WTC11 (cell line): ENCODE measurements at regions not wholly inside any gene's neighbourhood (a gene's known extent, or its start where the extent isn't known, plus 50 kb on each side); places are given as distances from the start of the nearest gene placed in this dataset.

ENCODE experiments used
- ATAC-seq: fragments of 200-7000 bp; cut with Tn5 transposase; 2 replicates; pipeline ENCODE4 v1.10.0; 2021; ENCODE audit warnings: mild to moderate bottlenecking, moderate library complexity
- CTCF ChIA-PET: fragments of 300-600 bp; sonication (Branson Sonifier 250); formaldehyde crosslinking; loops from one replicate; lab custom pipeline; 2021; ENCODE audit warnings: antibody characterized with exemption; lab: Charles Lee
- POLR2A ChIA-PET: fragments of 350-600 bp; sonication (Branson Sonifier 250); formaldehyde crosslinking; loops from one replicate; lab custom pipeline; 2021; ENCODE audit warnings: antibody characterized with exemption; lab: Charles Lee
- DNase-seq: peaks from one replicate; pipeline ENCODE4 v3.0.0; 2021; ENCODE audit warnings: low spot score
- H3K27ac Mint-ChIP-seq: 2 replicates; pipeline ENCODE4 v1.8.0; 2021; ENCODE audit warnings: mixed read lengths
- H3K27me3 Mint-ChIP-seq: 2 replicates; pipeline ENCODE4 v1.8.0; 2021; ENCODE audit warnings: low read depth, mild to moderate bottlenecking, moderate library complexity, mixed read lengths
- H3K36me3 Mint-ChIP-seq: 2 replicates; pipeline ENCODE4 v1.8.0; 2021; ENCODE audit warnings: mixed read lengths
- H3K4me1 Mint-ChIP-seq: 2 replicates; pipeline ENCODE4 v1.8.0; 2022; ENCODE audit warnings: mixed read lengths
- H3K4me3 Mint-ChIP-seq: 2 replicates; pipeline ENCODE4 v1.8.0; 2021; ENCODE audit warnings: mild to moderate bottlenecking, moderate library complexity, mixed read lengths
- H3K9me3 Mint-ChIP-seq: 2 replicates; pipeline ENCODE4 v1.8.0; 2021; ENCODE audit warnings: mixed read lengths
- ATF1 ChIP-seq: sonication (generic); formaldehyde crosslinking; IDR thresholded peaks from 2 replicates; pipeline ENCODE4 v1.8.1; 2023; ENCODE audit warnings: mild to moderate bottlenecking, moderate library complexity, missing genetic modification reagents
- MYBL2 ChIP-seq: sonication (generic); formaldehyde crosslinking; IDR thresholded peaks from 2 replicates; pipeline ENCODE4 v1.8.1; 2023; ENCODE audit warnings: mild to moderate bottlenecking, moderate library complexity, missing genetic modification reagents
- NFYB ChIP-seq: sonication (generic); formaldehyde crosslinking; conservative IDR thresholded peaks from 2 replicates; pipeline ENCODE4 v1.8.0; 2022; ENCODE audit warnings: low read depth, missing genetic modification reagents
- PRRX2 ChIP-seq: fragments of 250-450 bp; sonication (Bioruptor Pico); IDR thresholded peaks from 2 replicates; pipeline ENCODE4 v1.8.0; 2021; ENCODE audit warnings: mild to moderate bottlenecking
- RORB ChIP-seq: fragments of 250-450 bp; sonication (Bioruptor Pico); IDR thresholded peaks from 2 replicates; pipeline ENCODE4 v1.9.0; 2021; ENCODE audit warnings: mild to moderate bottlenecking
- SMAD3 ChIP-seq: sonication (generic); formaldehyde crosslinking; IDR thresholded peaks from 2 replicates; pipeline ENCODE4 v1.8.0; 2022; ENCODE audit warnings: missing genetic modification reagents, mild to moderate bottlenecking, borderline replicate concordance
- ZNF121 ChIP-seq: sonication (generic); formaldehyde crosslinking; IDR thresholded peaks from 2 replicates; pipeline ENCODE4 v1.8.0; 2023; ENCODE audit warnings: missing genetic modification reagents
- ZNF219 ChIP-seq: sonication (generic); formaldehyde crosslinking; IDR thresholded peaks from 2 replicates; pipeline ENCODE4 v1.8.0; 2023; ENCODE audit warnings: missing genetic modification reagents, mild to moderate bottlenecking, borderline replicate concordance
- TF ChIP-seq, protein P1 (sequence below): fragments of 200-600 bp; IDR thresholded peaks from 2 replicates; pipeline ENCODE4 v1.8.0; 2022; ENCODE audit warnings: antibody characterized with exemption
- TF ChIP-seq, protein P2 (sequence below): sonication (generic); formaldehyde crosslinking; IDR thresholded peaks from 2 replicates; pipeline ENCODE4 v1.8.0; 2022; ENCODE audit warnings: mild to moderate bottlenecking, missing genetic modification reagents
- TF ChIP-seq, protein P3 (sequence below): sonication (generic); formaldehyde crosslinking; IDR thresholded peaks from 2 replicates; pipeline ENCODE4 v1.8.1; 2023; ENCODE audit warnings: mild to moderate bottlenecking, missing genetic modification reagents, moderate library complexity
- TF ChIP-seq, protein P4 (sequence below): fragments of 250-450 bp; sonication (Bioruptor Pico); IDR thresholded peaks from 2 replicates; pipeline ENCODE4 v1.9.0; 2021; ENCODE audit warnings: moderate library complexity, mild to moderate bottlenecking, inconsistent platforms, borderline replicate concordance
- TF ChIP-seq, protein P5 (sequence below): sonication (generic); formaldehyde crosslinking; IDR thresholded peaks from 2 replicates; pipeline ENCODE4 v1.8.1; 2023; ENCODE audit warnings: mild to moderate bottlenecking, missing genetic modification reagents
- TF ChIP-seq, protein P6 (sequence below): fragments of 250-450 bp; sonication (Bioruptor Pico); conservative IDR thresholded peaks from 2 replicates; pipeline ENCODE4 v1.9.0; 2021; ENCODE audit warnings: mild to moderate bottlenecking
- TF ChIP-seq, protein P7 (sequence below): fragments of 250-450 bp; sonication (Bioruptor Pico); IDR thresholded peaks from 2 replicates; pipeline ENCODE4 v1.9.0; 2021; ENCODE audit warnings: mild to moderate bottlenecking
- TF ChIP-seq, protein P8 (sequence below): sonication (generic); formaldehyde crosslinking; IDR thresholded peaks from 2 replicates; pipeline ENCODE4 v1.8.0; 2023; ENCODE audit warnings: mild to moderate bottlenecking, missing genetic modification reagents
- TF ChIP-seq, protein P9 (sequence below): sonication (generic); formaldehyde crosslinking; IDR thresholded peaks from 2 replicates; pipeline ENCODE4 v1.8.0; 2023; ENCODE audit warnings: missing genetic modification reagents

DNA sequence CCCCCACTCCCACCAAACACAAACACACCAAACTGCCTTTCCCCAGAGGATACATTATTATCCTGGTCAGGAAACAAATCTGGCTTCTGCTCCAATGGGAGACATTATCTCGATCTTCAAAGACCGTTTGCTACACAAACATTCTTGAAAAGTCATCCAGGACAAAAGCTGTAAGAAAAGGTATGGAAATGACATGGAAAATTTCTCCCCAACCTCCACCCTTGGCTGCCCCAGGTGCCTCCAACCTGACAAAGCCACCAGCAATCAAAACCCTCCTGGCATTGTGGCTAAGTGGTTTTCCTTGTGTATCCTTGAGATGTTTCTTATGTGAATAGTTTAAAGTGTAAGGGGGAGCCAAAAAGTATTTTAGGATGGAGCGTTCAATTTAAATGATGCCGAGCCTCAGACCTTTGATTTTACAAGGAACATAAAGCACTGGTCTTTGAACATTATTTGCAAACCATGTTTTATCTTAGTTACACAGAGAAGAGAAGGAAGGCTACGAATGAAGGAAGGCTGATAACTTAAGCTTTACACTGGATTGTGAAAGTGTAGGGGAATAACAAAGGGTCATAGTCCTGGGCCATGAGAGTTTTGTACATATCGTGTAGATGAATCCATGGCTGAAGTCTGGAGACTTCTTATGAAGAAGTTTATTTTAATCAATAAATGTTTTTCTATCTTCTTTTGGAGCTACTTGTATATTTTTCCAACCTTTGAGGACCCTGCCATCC is 418.9 kb upstream of the TMTC1 start (continued):
- TF ChIP-seq, protein P1, sequence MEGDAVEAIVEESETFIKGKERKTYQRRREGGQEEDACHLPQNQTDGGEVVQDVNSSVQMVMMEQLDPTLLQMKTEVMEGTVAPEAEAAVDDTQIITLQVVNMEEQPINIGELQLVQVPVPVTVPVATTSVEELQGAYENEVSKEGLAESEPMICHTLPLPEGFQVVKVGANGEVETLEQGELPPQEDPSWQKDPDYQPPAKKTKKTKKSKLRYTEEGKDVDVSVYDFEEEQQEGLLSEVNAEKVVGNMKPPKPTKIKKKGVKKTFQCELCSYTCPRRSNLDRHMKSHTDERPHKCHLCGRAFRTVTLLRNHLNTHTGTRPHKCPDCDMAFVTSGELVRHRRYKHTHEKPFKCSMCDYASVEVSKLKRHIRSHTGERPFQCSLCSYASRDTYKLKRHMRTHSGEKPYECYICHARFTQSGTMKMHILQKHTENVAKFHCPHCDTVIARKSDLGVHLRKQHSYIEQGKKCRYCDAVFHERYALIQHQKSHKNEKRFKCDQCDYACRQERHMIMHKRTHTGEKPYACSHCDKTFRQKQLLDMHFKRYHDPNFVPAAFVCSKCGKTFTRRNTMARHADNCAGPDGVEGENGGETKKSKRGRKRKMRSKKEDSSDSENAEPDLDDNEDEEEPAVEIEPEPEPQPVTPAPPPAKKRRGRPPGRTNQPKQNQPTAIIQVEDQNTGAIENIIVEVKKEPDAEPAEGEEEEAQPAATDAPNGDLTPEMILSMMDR, result no peak
- TF ChIP-seq, protein P2, sequence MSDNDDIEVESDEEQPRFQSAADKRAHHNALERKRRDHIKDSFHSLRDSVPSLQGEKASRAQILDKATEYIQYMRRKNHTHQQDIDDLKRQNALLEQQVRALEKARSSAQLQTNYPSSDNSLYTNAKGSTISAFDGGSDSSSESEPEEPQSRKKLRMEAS (CRISPR knock-in tag), result no peak
- no peak for TF ChIP-seq SMAD3 (CRISPR knock-in tag)
- TF ChIP-seq, protein P3, sequence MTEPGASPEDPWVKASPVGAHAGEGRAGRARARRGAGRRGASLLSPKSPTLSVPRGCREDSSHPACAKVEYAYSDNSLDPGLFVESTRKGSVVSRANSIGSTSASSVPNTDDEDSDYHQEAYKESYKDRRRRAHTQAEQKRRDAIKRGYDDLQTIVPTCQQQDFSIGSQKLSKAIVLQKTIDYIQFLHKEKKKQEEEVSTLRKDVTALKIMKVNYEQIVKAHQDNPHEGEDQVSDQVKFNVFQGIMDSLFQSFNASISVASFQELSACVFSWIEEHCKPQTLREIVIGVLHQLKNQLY (CRISPR knock-in tag), result no peak
- TF ChIP-seq, protein P4, sequence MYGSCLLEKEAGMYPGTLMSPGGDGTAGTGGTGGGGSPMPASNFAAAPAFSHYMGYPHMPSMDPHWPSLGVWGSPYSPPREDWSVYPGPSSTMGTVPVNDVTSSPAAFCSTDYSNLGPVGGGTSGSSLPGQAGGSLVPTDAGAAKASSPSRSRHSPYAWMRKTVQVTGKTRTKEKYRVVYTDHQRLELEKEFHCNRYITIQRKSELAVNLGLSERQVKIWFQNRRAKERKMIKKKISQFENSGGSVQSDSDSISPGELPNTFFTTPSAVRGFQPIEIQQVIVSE (CRISPR knock-in tag), result no peak
- TF ChIP-seq, protein P5, sequence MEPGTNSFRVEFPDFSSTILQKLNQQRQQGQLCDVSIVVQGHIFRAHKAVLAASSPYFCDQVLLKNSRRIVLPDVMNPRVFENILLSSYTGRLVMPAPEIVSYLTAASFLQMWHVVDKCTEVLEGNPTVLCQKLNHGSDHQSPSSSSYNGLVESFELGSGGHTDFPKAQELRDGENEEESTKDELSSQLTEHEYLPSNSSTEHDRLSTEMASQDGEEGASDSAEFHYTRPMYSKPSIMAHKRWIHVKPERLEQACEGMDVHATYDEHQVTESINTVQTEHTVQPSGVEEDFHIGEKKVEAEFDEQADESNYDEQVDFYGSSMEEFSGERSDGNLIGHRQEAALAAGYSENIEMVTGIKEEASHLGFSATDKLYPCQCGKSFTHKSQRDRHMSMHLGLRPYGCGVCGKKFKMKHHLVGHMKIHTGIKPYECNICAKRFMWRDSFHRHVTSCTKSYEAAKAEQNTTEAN (CRISPR knock-in tag), result no peak

DNA sequence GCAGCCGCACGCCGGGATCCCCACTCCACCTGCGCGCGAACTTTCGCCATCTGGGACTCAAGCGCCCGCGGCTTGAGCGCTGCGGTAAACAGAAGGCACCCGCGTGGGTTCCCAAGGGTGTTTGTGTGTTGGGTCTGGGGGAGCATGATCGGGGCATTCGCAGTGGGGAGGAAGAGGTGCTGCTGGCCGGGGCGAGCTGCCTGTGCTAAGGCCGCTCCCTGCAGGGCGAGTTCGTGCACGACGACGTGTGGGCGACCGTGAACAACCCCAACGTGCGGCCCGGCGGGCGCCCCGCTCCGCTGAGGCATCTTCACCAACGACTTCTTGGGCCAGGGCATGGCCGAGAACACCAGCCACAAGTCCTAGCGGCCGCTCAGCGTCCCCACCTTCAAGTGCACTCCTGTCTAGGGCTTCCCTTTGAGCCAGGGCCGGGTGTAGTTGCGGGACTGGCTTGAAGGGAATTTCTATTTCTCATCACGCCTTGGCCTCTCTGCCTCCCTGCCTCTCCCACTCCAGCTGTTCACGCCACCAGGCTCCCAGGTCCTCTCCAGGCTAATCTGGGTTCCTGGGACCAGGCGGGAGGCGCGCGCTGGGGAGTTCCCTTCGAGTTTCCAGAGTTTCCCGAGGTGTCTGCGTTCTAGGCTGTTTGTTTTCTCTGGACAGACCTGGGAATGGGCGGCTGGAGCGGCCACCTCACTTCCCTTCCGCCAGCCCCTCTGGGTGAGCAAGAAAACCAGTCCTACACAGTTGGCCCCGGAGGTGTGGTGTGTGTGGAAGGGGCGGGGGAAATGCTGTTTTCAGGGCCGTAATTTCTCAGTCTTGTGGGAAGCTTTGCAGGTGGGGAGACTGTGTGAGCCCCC is 417.8 kb upstream of the TMTC1 start:
- TF ChIP-seq, protein P6, sequence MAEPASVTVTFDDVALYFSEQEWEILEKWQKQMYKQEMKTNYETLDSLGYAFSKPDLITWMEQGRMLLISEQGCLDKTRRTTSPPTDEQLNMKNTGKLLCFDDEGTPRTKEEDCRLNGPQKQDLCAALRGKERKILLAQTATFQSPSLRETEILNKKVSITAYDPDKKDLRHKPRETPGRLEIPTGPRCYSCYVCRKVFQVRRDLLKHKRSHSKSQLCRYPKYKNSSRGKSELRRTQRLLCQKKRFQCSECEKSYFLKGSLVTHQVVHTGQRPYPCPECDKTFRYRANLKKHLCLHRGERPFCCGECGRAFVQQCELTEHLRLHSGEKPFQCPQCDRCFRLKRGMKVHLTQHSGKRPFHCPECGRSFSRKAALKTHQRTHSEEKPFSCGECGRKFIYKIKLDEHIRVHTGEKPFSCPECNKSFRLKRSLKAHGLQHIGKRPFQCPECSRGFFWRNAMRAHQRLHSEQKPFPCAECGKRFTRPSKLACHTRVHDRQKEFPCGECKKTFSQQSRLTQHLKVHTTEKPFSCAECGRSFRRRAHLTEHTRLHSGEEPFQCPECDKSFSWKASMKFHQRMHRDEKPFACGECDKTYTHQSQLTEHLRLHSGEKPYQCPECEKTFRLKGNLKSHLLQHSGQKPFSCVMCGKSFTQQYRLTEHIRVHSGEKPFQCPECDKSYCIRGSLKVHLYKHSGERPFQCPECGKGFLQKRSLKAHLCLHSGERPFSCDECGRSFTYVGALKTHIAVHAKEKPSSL (CRISPR knock-in tag), result no peak
- TF ChIP-seq, protein P5 (CRISPR knock-in tag), result no peak
- TF ChIP-seq, protein P7, sequence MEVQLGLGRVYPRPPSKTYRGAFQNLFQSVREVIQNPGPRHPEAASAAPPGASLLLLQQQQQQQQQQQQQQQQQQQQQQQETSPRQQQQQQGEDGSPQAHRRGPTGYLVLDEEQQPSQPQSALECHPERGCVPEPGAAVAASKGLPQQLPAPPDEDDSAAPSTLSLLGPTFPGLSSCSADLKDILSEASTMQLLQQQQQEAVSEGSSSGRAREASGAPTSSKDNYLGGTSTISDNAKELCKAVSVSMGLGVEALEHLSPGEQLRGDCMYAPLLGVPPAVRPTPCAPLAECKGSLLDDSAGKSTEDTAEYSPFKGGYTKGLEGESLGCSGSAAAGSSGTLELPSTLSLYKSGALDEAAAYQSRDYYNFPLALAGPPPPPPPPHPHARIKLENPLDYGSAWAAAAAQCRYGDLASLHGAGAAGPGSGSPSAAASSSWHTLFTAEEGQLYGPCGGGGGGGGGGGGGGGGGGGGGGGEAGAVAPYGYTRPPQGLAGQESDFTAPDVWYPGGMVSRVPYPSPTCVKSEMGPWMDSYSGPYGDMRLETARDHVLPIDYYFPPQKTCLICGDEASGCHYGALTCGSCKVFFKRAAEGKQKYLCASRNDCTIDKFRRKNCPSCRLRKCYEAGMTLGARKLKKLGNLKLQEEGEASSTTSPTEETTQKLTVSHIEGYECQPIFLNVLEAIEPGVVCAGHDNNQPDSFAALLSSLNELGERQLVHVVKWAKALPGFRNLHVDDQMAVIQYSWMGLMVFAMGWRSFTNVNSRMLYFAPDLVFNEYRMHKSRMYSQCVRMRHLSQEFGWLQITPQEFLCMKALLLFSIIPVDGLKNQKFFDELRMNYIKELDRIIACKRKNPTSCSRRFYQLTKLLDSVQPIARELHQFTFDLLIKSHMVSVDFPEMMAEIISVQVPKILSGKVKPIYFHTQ, result no peak
- TF ChIP-seq ZNF219 (no peak), RORB (no peak), NFYB (CRISPR knock-in tag) (no peak), ATF1 (CRISPR knock-in tag) (no peak), ZNF121 (CRISPR knock-in tag) (no peak), MYBL2 (CRISPR knock-in tag) (no peak), PRRX2 (CRISPR knock-in tag) (no peak)
- TF ChIP-seq, protein P8, sequence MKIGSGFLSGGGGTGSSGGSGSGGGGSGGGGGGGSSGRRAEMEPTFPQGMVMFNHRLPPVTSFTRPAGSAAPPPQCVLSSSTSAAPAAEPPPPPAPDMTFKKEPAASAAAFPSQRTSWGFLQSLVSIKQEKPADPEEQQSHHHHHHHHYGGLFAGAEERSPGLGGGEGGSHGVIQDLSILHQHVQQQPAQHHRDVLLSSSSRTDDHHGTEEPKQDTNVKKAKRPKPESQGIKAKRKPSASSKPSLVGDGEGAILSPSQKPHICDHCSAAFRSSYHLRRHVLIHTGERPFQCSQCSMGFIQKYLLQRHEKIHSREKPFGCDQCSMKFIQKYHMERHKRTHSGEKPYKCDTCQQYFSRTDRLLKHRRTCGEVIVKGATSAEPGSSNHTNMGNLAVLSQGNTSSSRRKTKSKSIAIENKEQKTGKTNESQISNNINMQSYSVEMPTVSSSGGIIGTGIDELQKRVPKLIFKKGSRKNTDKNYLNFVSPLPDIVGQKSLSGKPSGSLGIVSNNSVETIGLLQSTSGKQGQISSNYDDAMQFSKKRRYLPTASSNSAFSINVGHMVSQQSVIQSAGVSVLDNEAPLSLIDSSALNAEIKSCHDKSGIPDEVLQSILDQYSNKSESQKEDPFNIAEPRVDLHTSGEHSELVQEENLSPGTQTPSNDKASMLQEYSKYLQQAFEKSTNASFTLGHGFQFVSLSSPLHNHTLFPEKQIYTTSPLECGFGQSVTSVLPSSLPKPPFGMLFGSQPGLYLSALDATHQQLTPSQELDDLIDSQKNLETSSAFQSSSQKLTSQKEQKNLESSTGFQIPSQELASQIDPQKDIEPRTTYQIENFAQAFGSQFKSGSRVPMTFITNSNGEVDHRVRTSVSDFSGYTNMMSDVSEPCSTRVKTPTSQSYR (CRISPR knock-in tag), result no peak
- TF ChIP-seq, protein P9, sequence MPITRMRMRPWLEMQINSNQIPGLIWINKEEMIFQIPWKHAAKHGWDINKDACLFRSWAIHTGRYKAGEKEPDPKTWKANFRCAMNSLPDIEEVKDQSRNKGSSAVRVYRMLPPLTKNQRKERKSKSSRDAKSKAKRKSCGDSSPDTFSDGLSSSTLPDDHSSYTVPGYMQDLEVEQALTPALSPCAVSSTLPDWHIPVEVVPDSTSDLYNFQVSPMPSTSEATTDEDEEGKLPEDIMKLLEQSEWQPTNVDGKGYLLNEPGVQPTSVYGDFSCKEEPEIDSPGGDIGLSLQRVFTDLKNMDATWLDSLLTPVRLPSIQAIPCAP (CRISPR knock-in tag), result no peak
- Mint-ChIP-seq H3K27ac (no peak overlapping the region), H3K27me3 (peaks cover 29% of the 10 kb centered on the region), H3K4me3 (peak overlapping the region; percentile 69), H3K36me3 (no peaks in the 10 kb centered on the region), H3K9me3 (no peaks in the 10 kb centered on the region), H3K4me1 (peaks cover 19% of the 10 kb centered on the region)
- peak; percentile 16 for DNase-seq
- peak; percentile 71 for ATAC-seq
- POLR2A ChIA-PET, result no interaction called here
- CTCF ChIA-PET, result no interaction called here
